Stimulated activated effector memory CD8-positive, alpha-beta T cell treated with anti-CD3 and anti-CD28 coated beads, Interleukin-12 subunit alpha, Interleukin-12 subunit beta, amount 100 ng/mL, for 72 hours (primary cell): ENCODE measurements at regions not wholly inside any gene's neighbourhood (a gene's known extent, or its start where the extent isn't known, plus 50 kb on each side); places are given as distances from the start of the nearest gene placed in this dataset.
"Not testable (repeated sequence)": the region's sequence is repeated elsewhere in the genome, so short reads cannot be mapped to it uniquely, and the experiment has no call there.

Experiments
- ATAC-seq: fragments of 150-1000 bp; cut with Tn5 transposase; 2 replicates; pipeline ENCODE4 v1.10.0; 2021
- DNase-seq, 2 donors: peaks; one replicate each; pipeline ENCODE4 v3.0.0; 2021 to 2022; ENCODE audit warnings: low spot score in 2 of 2
- H3K27ac Mint-ChIP-seq: one replicate; pipeline ENCODE4 v1.8.0; 2022; ENCODE audit warnings: mild to moderate bottlenecking, mixed read lengths
- H3K36me3 Mint-ChIP-seq: one replicate; pipeline ENCODE4 v1.8.0; 2022; ENCODE audit warnings: mild to moderate bottlenecking, mixed read lengths
- H3K4me1 Mint-ChIP-seq: one replicate; pipeline ENCODE4 v1.8.0; 2022; ENCODE audit warnings: mixed read lengths
- H3K4me3 Mint-ChIP-seq: one replicate; pipeline ENCODE4 v1.8.0; 2022; ENCODE audit warnings: mild to moderate bottlenecking, mixed read lengths
- H3K9me3 Mint-ChIP-seq: one replicate; pipeline ENCODE4 v1.8.0; 2022; ENCODE audit warnings: mixed read lengths

DNA sequence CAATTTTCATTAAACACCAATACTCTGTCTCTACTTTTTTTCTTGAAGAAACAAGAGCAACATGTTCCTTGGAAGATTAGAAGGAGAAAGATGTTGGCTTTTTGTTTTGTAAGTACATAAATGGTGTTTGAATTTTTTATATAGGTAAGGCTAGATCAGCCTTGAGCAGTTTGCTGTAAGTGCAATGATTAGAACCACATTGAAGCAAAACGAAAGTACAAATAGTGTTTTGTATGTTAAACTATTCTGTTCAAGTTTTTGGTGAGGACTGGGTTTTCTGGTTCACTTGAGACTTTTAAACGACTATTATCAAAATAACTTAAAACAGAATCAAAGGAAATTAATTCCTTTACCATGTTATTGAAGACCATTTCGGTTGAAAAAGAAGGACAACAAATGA is 162.9 kb upstream of the NRP1 start:
- no peak for ATAC-seq
- no peak for DNase-seq

DNA sequence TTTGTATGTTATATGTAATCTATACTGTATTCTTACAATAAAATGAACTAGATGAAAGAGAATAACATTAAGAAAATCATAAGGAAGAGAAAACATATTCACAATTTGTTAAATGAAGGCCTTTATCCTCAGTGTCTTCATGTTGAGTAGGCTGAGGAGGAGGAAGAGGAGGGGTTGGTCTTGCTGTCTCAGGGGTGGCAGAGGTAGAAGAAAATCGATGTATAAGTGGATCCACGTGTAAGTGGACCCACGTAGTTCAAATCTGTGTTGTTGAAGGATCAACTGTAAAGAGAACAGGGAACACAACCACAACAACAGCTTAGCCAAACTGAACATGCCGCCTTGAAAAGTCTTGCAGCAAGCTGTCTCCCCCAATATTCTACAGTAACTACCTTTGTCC is 161.6 kb upstream of the NRP1 start:
- Mint-ChIP-seq H3K36me3 (no peaks in the 10 kb centered on the region), H3K27ac (no peak overlapping the region), H3K4me1 (no peaks in the 10 kb centered on the region), H3K9me3 (no peaks in the 10 kb centered on the region), H3K4me3 (no peak overlapping the region)
- DNase-seq (no peak), ATAC-seq (no peak)

More for the DNA sequence above, 162.9 kb upstream of the NRP1 start:
- Mint-ChIP-seq H3K9me3 (no peaks in the 10 kb centered on the region), H3K27ac (no peak overlapping the region), H3K4me1 (no peaks in the 10 kb centered on the region), H3K4me3 (no peak overlapping the region), H3K36me3 (no peaks in the 10 kb centered on the region)

DNA sequence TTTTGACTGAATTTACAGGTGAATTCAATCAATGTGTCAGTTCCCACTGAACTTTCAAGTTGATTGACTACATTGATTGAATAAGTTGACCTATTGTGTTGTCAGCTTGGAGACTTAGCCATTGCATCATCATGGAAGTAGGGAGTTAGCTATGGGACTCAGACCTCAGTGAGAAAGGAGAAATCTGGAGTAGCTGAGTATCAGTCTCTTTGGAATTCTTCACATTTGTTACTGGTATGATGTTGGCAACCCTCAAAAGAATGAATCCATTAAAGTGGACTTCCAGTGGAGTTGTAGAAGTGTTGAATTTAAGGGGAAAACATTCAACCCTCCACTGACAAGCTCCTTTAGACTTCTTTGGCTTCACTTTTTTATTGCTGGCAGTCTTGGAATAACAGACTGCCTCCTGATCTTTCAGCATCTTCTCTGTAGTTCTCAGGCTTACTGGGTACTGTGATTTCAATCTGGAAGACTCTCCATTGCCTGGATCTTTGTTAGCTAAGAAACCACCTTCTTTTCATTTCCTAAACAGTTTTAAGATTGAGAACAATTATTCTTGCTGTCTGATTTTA is 160.3 kb upstream of the NRP1 start:
- H3K27ac Mint-ChIP-seq = no peak overlapping the region
- no peak overlapping the region for H3K4me3 Mint-ChIP-seq
- no peaks in the 10 kb centered on the region for H3K36me3 Mint-ChIP-seq
- DNase-seq (no peak), ATAC-seq (no peak)
- no peaks in the 10 kb centered on the region for H3K9me3 Mint-ChIP-seq
- no peaks in the 10 kb centered on the region for H3K4me1 Mint-ChIP-seq

DNA sequence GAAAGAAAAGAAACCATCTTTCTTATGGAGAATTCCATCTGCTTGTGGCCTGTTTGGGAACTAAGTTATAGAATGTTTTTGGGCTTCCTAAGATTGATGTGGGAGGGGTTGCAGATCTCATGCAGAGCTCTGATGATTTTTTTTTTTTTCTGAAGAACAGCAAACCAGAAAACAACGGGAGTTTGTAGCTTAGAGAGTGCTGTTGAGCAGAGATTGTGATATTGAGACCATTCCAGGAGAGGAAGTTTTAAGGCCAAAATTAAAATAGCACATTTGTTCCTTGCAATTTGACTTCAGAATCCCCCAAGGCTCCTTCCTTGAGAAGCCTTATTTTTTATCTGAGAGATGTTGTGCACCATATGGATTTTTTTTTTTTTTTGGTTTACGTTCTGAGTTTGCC is 159.5 kb upstream of the NRP1 start:
- Mint-ChIP-seq H3K4me3 (no peak overlapping the region), H3K36me3 (no peaks in the 10 kb centered on the region), H3K9me3 (no peaks in the 10 kb centered on the region), H3K4me1 (no peaks in the 10 kb centered on the region), H3K27ac (no peak overlapping the region)
- no peak for DNase-seq
- no peak for ATAC-seq

DNA sequence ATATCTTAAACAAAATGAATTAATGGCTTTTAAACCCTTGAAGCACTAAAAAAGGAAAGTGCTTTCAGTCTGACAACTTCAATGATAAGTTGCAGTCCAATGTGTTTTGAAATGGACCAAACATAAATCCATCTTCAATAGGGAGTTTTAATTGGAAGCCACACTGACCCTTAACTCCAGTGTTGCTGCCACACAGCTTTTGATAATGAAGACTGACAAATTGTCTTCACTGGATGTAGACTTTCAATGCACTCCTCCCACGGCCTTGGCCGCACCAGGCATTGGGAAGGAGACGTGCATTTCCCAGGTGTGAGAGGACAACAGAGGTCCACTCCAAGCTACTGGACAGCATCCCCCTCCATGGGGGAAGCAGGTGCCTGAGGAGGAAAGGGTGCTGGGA is 159.0 kb upstream of the NRP1 start:
- DNase-seq (no peak), ATAC-seq (no peak)
- Mint-ChIP-seq H3K4me3 (no peak overlapping the region), H3K36me3 (no peaks in the 10 kb centered on the region), H3K4me1 (no peaks in the 10 kb centered on the region), H3K27ac (no peak overlapping the region), H3K9me3 (no peaks in the 10 kb centered on the region)

DNA sequence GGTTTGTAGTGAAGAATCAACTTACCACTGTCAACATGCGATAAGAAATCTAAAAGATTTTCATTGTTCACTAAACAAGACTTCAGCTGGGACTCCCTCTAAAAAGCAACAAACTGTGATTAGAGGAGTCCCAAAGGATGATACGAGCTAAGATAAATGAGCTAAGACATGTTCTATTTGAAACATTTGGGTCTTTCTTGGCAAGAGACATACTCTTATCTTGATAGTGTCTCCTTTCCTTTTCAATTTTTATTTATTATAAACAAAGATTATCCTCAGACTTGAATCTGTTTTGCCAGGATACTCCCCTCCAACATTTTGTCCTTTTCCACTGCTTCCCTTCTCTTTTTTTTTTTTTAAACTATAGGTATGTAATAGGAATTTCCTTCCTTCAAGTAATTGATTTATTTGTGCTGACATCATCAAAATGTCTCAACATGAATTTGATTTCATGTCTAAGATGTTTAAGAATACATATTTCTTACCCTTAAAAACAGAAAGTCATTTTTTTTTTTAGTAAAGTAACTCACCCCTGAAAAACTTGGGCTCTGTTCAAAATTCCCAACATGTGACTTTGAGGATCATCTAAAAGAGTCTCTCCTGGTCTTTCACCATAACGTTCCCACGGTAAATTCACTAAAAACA is 158.4 kb upstream of the NRP1 start:
- Mint-ChIP-seq H3K27ac (no peak overlapping the region), H3K4me1 (no peaks in the 10 kb centered on the region), H3K4me3 (no peak overlapping the region), H3K9me3 (no peaks in the 10 kb centered on the region), H3K36me3 (no peaks in the 10 kb centered on the region)
- ATAC-seq (no peak), DNase-seq (no peak)

DNA sequence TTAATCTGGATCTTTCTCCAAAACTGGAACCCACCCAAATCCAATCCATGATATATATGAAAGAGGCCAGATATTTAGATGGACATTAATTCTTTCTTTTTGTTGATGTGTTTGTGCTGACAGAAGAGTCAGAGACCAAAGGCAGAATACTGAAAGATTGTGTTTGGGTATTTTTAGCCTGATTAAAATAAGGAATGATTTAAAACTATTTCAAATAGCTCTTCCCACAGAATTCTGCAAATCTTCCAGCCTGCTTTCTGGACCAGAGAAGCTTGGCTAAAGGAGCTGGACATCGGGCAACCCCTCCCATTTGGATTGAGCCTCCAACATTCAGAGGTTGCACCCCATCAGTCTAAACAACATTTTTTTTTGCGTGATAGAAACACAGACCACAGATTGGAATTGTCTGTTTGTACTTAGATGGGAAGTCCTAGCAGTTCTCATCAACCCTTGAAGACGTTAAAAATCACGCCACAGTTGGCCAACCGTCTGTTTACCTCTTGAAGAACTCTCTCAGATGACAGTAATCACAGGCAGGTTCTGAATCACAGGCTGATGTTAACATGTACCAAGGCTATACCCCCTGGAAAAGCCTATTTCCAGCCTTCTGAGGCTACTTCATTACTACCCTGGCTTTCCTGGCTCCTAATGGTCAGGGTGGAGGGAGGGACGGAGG is 155.2 kb upstream of the NRP1 start:
- ATAC-seq (no peak), DNase-seq (no peak)
- Mint-ChIP-seq H3K4me1 (peaks cover 11% of the 10 kb centered on the region), H3K36me3 (no peaks in the 10 kb centered on the region), H3K27ac (no peak overlapping the region), H3K4me3 (no peak overlapping the region), H3K9me3 (no peaks in the 10 kb centered on the region)

DNA sequence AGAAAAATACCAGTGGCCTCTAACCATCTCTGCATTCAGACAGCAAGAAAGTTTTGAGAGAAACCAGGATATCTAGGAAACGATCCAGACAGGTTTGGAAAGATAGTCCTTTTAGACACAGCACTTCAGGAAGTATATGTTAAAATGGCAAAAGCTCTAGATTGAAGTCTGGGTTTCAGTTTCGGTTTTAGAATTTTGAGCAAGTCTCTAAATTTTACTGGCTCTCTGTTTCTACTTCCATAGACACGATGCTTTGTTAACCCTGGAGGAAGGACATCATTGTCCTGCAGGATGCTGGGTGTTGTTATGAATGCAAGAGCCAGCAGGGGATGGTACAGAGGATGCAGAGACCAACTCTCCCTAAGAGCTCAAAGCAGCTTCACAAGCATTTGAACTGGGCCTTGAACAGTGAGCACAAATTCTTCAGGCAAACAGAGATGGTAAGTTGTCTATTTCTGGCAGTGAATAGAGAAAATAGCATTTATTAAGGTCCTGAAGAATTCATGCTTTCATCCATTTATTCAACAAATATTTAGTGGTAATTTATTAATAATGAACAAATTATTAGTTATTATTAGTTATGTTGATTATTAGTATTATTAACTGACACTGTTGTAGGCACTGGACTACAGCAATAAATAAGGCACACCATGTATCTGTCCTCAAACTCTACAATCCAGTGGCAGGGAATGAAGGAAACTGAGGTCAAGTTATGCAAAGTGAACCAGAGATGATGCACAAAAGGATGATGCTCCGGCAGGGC is 152.7 kb upstream of the NRP1 start:
- Mint-ChIP-seq H3K9me3 (no peaks in the 10 kb centered on the region), H3K4me1 (peaks cover 11% of the 10 kb centered on the region), H3K27ac (no peak overlapping the region), H3K36me3 (no peaks in the 10 kb centered on the region), H3K4me3 (no peak overlapping the region)
- ATAC-seq (no peak), DNase-seq (no peak)

DNA sequence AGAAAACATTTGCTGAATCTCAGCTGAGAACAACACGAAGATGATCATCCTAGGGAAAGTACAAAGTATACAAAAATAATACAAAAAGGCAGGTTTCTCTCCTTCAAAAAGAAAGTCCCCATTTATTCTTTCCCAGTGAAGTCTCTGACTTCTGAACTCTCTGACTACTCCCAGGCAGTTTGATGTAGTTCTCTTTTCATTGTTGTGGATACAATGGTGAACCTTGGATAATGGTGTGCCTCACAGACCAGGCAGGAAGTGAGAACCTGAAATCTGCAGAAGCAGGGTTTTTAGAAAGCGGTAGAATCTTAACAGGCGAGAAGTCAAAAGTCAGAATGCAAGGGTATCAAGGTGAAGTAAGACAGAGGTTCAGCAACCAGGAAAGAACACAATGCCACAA is 150.8 kb upstream of the NRP1 start:
- no peak for DNase-seq
- no peaks in the 10 kb centered on the region for H3K9me3 Mint-ChIP-seq
- H3K4me3 Mint-ChIP-seq = no peak overlapping the region
- H3K4me1 Mint-ChIP-seq = peaks cover 11% of the 10 kb centered on the region
- H3K36me3 Mint-ChIP-seq = no peaks in the 10 kb centered on the region
- ATAC-seq = no peak
- no peak overlapping the region for H3K27ac Mint-ChIP-seq

DNA sequence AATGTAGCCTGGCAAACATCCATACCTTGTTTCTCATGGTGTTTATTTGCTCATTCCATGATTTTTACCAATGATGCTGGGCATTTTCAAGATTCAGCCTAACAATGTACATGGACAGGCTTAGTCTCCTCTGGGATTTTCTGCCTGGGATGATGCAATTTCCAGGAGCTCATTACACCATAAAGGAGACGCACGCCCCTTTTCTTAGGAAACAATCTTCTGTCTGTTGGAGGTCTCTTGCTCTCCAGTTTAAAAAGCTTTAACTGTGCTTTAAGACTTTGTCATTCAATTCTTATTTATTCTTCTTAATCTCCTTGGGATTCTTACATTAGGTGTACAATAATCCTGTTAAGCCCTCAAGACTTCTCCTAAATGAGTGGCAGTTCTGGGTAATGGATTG is 150.3 kb upstream of the NRP1 start:
- H3K36me3 Mint-ChIP-seq = no peaks in the 10 kb centered on the region
- DNase-seq = no peak
- no peak for ATAC-seq
- peaks cover 11% of the 10 kb centered on the region for H3K4me1 Mint-ChIP-seq
- H3K4me3 Mint-ChIP-seq = no peak overlapping the region
- H3K9me3 Mint-ChIP-seq = no peaks in the 10 kb centered on the region
- H3K27ac Mint-ChIP-seq = no peak overlapping the region

DNA sequence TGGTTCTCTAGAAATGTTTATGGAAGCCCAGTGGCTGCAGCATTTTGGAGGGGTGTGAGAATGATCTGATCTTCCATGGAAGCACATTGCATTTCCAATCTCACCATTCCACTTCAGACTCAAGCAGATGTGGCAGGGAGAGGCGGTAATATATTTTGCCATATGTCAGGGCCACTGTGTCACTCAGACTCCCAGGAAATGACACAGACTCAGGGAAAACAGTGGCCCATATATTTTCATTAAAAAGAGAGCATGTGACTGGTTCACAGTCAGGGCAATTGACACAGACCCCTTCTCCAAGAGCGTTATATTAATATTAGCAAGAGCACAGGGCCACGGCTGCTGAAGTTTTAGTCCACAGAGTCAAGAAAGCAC is 149.3 kb upstream of the NRP1 start:
- Mint-ChIP-seq H3K36me3 (no peaks in the 10 kb centered on the region), H3K4me3 (no peak overlapping the region), H3K4me1 (peaks cover 11% of the 10 kb centered on the region), H3K27ac (no peak overlapping the region), H3K9me3 (no peaks in the 10 kb centered on the region)
- ATAC-seq (no peak), DNase-seq (no peak)

DNA sequence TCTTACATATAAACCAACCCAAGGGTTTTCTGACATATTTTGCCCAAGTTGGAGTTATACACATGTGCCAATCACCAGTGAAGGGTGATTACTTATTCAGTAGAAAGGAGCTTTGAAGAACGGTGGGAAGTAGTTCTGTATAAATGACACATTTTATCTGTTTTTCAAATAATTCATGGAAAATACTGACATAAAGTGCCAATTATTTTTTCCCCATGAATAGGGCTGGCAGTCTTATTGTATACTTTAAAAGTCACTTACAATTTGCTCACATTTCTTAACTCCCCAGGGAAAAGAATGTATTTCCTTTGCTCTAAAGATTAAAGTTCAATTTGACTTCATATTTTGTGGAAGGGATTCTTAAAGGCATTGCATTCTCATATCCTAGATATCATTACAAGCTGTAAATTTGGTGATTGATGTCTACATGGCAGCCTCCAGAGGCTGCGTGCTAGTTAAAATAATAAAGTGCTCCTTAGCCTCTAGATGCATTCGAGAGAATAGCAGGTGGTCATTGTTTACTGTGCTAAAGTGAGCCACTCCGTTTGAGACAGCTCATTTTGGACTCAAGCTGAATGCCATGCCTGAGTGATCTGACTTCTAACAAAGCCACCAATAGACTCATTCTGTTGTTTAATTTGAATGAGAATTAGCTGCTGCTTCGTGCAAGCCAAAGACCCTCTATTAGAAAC is 148.8 kb upstream of the NRP1 start:
- no peak for ATAC-seq
- DNase-seq = no peak
- no peak overlapping the region for H3K27ac Mint-ChIP-seq
- no peaks in the 10 kb centered on the region for H3K9me3 Mint-ChIP-seq
- no peaks in the 10 kb centered on the region for H3K36me3 Mint-ChIP-seq
- H3K4me1 Mint-ChIP-seq = peaks cover 11% of the 10 kb centered on the region
- no peak overlapping the region for H3K4me3 Mint-ChIP-seq

DNA sequence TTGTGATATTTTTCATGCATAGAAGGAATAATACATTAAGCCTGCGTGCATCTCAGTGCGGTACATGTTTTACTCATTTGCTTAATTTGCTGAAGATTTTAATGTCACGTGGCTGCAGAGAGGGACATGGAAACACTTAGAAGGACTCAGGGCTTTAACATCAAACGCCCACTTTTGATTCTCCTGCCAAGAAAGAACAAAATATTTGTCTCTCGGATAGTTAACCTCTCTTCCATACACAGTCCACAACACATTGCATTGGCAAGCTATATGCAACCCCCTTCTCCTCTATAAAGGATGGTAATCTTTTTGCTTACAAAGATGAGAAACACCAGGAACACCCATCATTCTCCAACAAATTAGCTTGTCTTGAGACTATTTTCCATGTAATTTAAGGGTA is 148.0 kb upstream of the NRP1 start:
- ATAC-seq (no peak), DNase-seq (no peak)
- Mint-ChIP-seq H3K27ac (no peak overlapping the region), H3K4me3 (no peak overlapping the region), H3K4me1 (peaks cover 11% of the 10 kb centered on the region), H3K36me3 (no peaks in the 10 kb centered on the region), H3K9me3 (no peaks in the 10 kb centered on the region)

DNA sequence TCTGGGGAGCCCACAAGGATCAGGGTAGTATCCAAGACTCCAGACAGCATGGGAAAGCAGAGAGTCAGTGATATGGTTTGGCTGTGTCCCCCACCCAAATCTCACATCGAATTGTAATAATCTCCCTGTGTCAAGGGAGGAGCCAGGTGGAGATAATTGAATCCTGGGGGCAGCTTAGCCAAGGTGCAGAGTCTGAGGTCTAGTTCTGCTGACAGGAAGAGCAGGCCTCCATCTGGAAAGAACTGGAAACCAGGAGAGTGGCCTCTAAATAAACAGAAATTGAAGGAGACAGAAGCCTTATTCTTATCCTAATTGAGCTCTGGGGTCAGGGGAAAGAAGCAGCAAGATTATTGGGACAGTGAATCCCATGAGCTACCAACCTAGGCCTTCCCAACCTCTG is 146.7 kb upstream of the NRP1 start:
- Mint-ChIP-seq H3K27ac (no peak overlapping the region), H3K9me3 (no peaks in the 10 kb centered on the region), H3K4me3 (no peak overlapping the region), H3K36me3 (no peaks in the 10 kb centered on the region), H3K4me1 (no peaks in the 10 kb centered on the region)
- ATAC-seq (no peak), DNase-seq (no peak)

DNA sequence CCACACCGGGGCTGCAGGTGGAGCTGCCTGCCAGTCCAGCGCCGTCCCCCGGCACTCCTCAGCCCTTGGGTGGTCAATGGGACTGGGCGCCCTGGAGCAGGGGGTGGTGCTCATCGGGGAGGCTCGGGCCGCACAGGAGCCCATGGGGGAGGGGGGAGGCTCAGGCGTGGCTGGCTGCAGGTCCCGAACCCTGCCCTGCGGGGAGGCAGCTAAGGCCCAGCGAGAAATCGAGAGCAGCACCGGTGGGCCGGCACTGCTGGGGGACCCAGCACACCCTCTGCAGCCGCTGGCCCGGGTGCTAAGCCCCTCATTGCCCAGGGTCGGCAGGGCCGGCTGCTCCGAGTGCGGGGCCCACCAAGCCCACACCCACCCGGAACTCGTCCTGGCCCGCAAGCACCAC is 145.9 kb upstream of the NRP1 start:
- not testable (repeated sequence) for DNase-seq, H3K9me3 Mint-ChIP-seq, H3K27ac Mint-ChIP-seq, H3K4me3 Mint-ChIP-seq, H3K36me3 Mint-ChIP-seq, H3K4me1 Mint-ChIP-seq, ATAC-seq
